Mesothelial cell of epicardium (in vitro differentiated cells): ENCODE measurements at regions not wholly inside any gene's neighbourhood (a gene's known extent, or its start where the extent isn't known, plus 50 kb on each side); places are given as distances from the start of the nearest gene placed in this dataset.

Experiments
- DNase-seq, 2 experiments: peaks; one replicate each; pipeline ENCODE4 v3.0.0; 2021; ENCODE audit warnings: low spot score in 2 of 2; ENCODE audit not compliant: unreplicated experiment in 2 of 2
- H3K27ac Mint-ChIP-seq: 2 replicates; pipeline ENCODE4 v1.8.0; 2021; ENCODE audit warnings: mixed read lengths
- H3K27me3 Mint-ChIP-seq: 2 replicates; pipeline ENCODE4 v1.8.0; 2021; ENCODE audit warnings: low read depth, mixed read lengths
- H3K36me3 Mint-ChIP-seq: 2 replicates; pipeline ENCODE4 v1.8.0; 2021; ENCODE audit warnings: mixed read lengths
- H3K4me1 Mint-ChIP-seq: 2 replicates; pipeline ENCODE4 v1.8.0; 2021; ENCODE audit warnings: mixed read lengths
- H3K4me3 Mint-ChIP-seq: 2 replicates; pipeline ENCODE4 v1.8.0; 2021; ENCODE audit warnings: mild to moderate bottlenecking, moderate library complexity, mixed read lengths
- H3K9me3 Mint-ChIP-seq: 2 replicates; pipeline ENCODE4 v1.8.0; 2021; ENCODE audit warnings: mixed read lengths
- TF ChIP-seq, protein P1 (sequence below): fragments of 200-600 bp; sonication (generic); IDR thresholded peaks from one replicate; pipeline ENCODE4 v1.5.0; 2021; ENCODE audit warnings: antibody characterized with exemption; ENCODE audit not compliant: unreplicated experiment

DNA sequence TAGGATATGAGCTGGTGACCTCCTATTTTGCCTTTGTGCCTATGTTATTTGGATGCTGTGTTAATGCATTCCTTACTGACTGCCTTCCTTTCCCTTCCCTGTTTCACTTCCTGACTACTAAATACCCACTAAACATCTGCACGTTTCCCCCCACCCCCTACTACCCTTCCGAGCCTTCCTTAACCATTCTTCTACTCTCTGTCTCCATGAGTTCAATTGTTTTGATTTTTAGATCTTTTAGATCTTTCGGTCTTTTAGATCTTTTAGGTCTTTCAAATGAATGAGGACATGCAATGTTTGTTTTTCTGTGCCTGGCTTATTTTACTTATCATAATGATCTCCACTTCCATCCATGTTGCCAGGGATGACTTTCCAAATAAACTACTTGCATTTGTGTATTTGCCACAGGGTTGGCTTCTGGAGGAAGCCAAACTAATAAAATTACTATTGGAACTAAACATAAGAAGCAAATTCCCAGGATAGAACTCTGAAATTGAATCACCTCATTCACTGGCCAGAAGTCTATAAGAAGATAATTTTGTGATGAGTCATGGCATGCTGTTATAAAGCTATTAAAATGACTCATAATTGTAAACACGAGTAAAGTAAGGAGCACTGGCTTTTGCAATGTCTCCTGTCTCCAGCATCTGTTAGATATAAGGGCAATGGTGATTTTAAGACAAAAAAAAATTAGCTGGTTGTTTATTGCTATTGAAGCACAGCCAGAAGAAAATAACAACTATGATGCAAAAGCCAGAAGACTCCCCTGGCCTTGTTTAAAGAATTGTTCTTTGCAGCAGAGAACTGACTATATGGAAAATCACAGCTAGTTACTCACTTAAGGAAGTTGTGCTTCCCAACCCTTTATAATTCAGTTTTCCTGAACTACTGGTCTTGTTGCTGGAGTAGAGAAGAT lies 586.3 kb downstream of the LRFN5 start:
- no peaks in the 10 kb centered on the region for H3K36me3 Mint-ChIP-seq
- DNase-seq, result no peak
- H3K4me1 Mint-ChIP-seq, result peaks cover 8% of the 10 kb centered on the region
- no peaks in the 10 kb centered on the region for H3K27me3 Mint-ChIP-seq
- no peaks in the 10 kb centered on the region for H3K9me3 Mint-ChIP-seq
- H3K4me3 Mint-ChIP-seq, result no peak overlapping the region
- TF ChIP-seq, protein P1, sequence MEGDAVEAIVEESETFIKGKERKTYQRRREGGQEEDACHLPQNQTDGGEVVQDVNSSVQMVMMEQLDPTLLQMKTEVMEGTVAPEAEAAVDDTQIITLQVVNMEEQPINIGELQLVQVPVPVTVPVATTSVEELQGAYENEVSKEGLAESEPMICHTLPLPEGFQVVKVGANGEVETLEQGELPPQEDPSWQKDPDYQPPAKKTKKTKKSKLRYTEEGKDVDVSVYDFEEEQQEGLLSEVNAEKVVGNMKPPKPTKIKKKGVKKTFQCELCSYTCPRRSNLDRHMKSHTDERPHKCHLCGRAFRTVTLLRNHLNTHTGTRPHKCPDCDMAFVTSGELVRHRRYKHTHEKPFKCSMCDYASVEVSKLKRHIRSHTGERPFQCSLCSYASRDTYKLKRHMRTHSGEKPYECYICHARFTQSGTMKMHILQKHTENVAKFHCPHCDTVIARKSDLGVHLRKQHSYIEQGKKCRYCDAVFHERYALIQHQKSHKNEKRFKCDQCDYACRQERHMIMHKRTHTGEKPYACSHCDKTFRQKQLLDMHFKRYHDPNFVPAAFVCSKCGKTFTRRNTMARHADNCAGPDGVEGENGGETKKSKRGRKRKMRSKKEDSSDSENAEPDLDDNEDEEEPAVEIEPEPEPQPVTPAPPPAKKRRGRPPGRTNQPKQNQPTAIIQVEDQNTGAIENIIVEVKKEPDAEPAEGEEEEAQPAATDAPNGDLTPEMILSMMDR, result no peak
- H3K27ac Mint-ChIP-seq, result peak overlapping the region; percentile 66

DNA sequence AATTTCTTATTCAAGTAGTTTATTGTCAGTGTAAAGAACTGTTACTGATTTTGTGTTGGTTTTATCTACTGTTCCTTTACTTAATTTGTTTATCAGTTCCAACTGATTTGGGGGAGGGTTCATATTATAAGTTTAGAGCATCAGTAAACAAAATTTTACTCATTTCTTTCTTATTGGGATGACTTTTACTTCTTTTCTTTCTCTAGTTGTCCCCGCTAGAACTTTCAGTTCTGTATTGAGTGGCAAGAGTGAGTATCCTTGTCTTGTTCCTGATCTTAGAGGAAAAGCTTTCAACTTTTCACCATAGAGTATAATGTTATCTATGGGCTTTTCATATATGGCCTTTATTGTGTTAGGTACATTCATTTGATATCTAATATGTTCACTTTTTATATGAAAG lies 584.1 kb downstream of the LRFN5 start:
- Mint-ChIP-seq H3K27me3 (no peaks in the 10 kb centered on the region), H3K4me1 (peaks cover 8% of the 10 kb centered on the region), H3K27ac (no peak overlapping the region), H3K9me3 (peaks cover 5% of the 10 kb centered on the region), H3K36me3 (no peaks in the 10 kb centered on the region), H3K4me3 (no peak overlapping the region)
- DNase-seq, result no peak
- TF ChIP-seq, protein P1, result no peak

DNA sequence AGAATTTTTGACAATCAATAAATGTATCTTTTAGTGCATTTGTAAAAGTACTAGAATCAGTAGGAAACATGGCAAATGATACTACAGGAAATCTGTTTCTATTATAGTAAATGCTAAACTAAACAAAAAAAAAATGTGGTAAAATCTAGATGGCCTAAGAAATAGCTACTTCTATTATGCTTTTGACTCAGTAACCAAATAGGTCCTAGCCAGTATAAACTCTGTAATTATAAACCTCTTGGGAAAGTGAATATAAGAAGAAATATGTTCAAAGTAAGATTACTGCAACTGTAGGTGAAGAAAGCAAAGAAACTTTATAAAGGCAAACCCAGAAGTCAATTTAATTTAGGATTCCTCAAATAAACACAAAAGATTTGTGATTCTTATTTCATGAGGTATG lies 581.2 kb downstream of the LRFN5 start:
- peaks cover 5% of the 10 kb centered on the region for H3K9me3 Mint-ChIP-seq
- H3K27ac Mint-ChIP-seq, result no peak overlapping the region
- DNase-seq, result no peak
- TF ChIP-seq, protein P1, result no peak
- H3K4me3 Mint-ChIP-seq, result no peak overlapping the region
- H3K36me3 Mint-ChIP-seq, result no peaks in the 10 kb centered on the region
- H3K4me1 Mint-ChIP-seq, result peaks cover 3% of the 10 kb centered on the region
- H3K27me3 Mint-ChIP-seq, result no peaks in the 10 kb centered on the region

DNA sequence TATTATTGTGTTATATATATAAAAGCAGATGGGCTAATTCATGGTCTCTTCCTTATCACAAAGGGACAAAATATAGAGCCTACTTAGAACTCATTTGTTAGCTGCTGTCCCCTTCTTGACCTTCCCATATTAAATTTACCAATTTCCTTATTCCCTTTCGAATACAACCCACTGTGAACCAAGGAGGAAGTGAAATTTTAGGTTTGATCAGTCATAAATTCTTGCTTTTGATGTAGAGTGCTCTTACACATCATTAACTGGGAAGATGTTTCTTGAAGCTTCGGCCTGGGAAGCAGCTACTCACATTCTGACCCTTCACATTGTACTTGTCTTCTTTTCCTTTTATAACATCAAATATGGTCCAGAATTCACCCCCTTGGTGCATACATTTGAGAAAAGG lies 579.0 kb downstream of the LRFN5 start:
- TF ChIP-seq, protein P1, result no peak
- Mint-ChIP-seq H3K9me3 (peaks cover 5% of the 10 kb centered on the region), H3K4me3 (no peak overlapping the region), H3K27ac (no peak overlapping the region), H3K4me1 (no peaks in the 10 kb centered on the region), H3K27me3 (no peaks in the 10 kb centered on the region), H3K36me3 (no peaks in the 10 kb centered on the region)
- no peak for DNase-seq

DNA sequence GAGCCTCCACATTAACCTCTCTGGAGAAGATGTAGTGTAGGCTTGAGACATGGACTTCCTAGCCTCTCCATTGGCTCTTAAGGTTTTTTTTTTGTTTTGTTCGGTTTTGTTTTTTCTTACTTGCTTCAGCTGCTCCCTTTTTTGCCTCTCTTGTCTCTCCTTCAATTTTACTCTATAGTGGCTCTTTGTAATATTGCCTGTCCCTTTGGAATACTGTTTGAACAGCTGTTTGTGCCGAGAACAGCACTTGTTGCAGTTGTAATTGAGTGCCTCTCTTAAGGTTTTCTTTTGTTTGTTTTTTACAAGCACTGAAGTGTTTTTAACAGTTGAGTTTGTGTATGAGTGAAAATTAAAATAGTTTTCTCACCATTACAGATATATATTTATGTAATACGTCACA lies 567.7 kb downstream of the LRFN5 start:
- Mint-ChIP-seq H3K27ac (no peak overlapping the region), H3K4me3 (no peak overlapping the region), H3K27me3 (no peaks in the 10 kb centered on the region)

More for the DNA sequence above, 567.7 kb downstream of the LRFN5 start:
- Mint-ChIP-seq H3K9me3 (peaks cover 20% of the 10 kb centered on the region), H3K4me1 (no peaks in the 10 kb centered on the region), H3K36me3 (peaks cover 4% of the 10 kb centered on the region)
- TF ChIP-seq, protein P1, result no peak
- no peak for DNase-seq
